Upper lobe of left lung (tissue), 4 donors: ENCODE measurements at regions not wholly inside any gene's neighbourhood (a gene's known extent, or its start where the extent isn't known, plus 50 kb on each side); places are given as distances from the start of the nearest gene placed in this dataset.
"Not testable (repeated sequence)": the region's sequence is repeated elsewhere in the genome, so short reads cannot be mapped to it uniquely, and the experiment has no call there.

Source experiments
- POLR2AphosphoS5 ChIP-seq, 2 donors: sonication (generic); formaldehyde crosslinking; IDR thresholded peaks; one replicate each; pipeline ENCODE4 v1.5.1; 2017; ENCODE audit warnings: antibody characterized with exemption in 2 of 2
- TF ChIP-seq, protein P1 (sequence below), 6 experiments: fragments of 450-650 bp in 4 of 6; fragments of 200-600 bp in 2 of 6; sonication (generic) in 2 of 6; IDR thresholded peaks; one replicate each; pipeline ENCODE4 v1.5.1; 2016 to 2019; ENCODE audit warnings: antibody characterized with exemption in 6 of 6

DNA sequence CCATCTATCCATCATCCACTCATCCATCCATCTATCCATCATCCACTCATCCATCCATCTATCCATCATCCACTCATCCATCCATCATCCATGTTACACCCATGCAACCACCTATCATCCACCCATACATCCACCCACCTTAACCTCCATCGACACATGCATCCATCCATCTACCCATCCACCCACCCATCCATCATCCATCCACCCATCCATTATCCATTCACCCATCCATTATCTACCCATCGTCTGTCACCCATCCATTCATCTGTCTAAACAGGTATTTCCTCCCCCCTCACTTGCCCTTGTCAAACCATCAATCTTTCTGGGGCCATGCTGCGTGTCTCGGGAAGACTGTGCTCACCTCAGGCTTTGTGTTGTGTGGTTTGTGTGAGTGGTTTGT, 78.6 kb upstream of the LRPAP1 start:
- not testable (repeated sequence) for TF ChIP-seq POLR2AphosphoS5 (IDR thresholded peaks at IDR 0.05)
- TF ChIP-seq, protein P1, sequence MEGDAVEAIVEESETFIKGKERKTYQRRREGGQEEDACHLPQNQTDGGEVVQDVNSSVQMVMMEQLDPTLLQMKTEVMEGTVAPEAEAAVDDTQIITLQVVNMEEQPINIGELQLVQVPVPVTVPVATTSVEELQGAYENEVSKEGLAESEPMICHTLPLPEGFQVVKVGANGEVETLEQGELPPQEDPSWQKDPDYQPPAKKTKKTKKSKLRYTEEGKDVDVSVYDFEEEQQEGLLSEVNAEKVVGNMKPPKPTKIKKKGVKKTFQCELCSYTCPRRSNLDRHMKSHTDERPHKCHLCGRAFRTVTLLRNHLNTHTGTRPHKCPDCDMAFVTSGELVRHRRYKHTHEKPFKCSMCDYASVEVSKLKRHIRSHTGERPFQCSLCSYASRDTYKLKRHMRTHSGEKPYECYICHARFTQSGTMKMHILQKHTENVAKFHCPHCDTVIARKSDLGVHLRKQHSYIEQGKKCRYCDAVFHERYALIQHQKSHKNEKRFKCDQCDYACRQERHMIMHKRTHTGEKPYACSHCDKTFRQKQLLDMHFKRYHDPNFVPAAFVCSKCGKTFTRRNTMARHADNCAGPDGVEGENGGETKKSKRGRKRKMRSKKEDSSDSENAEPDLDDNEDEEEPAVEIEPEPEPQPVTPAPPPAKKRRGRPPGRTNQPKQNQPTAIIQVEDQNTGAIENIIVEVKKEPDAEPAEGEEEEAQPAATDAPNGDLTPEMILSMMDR (IDR thresholded peaks at IDR 0.05): not testable (repeated sequence)
